GM12878 (cell line): ENCODE measurements at regions not wholly inside any gene's neighbourhood (a gene's known extent, or its start where the extent isn't known, plus 50 kb on each side); places are given as distances from the start of the nearest gene placed in this dataset.

Source experiments
- CHD2 ChIP-seq: IDR thresholded peaks from 2 replicates; pipeline ENCODE4 v1.6.1; 2011; ENCODE audit warnings: low read depth, low read length, improper control_type of control experiment, borderline replicate concordance
- CTCF ChIP-seq, 3 experiments: IDR thresholded peaks in 2 of 3; conservative IDR thresholded peaks in 1 of 3; 2 replicates each; pipeline ENCODE4 v1.5.1; 2011; ENCODE audit warnings: low read depth in 3 of 3, low read length in 3 of 3, mild to moderate bottlenecking in 3 of 3, control low read depth in 2 of 3, moderate library complexity in 2 of 3, inconsistent platforms in 1 of 3, mixed read lengths in 1 of 3; ENCODE audit not compliant: control insufficient read depth in 2 of 3, insufficient read depth in 1 of 3; ENCODE audit errors: extremely low read depth in 1 of 3
- GABPA ChIP-seq: IDR thresholded peaks from 2 replicates; pipeline ENCODE4 v1.6.1; 2014; ENCODE audit warnings: antibody characterized with exemption, low read depth, mild to moderate bottlenecking, inconsistent platforms
- IRF4 ChIP-seq: IDR thresholded peaks from 2 replicates; pipeline ENCODE4 v1.6.1; 2011; ENCODE audit warnings: low read depth, low read length
- JUNB ChIP-seq: IDR thresholded peaks from 2 replicates; pipeline ENCODE4 v1.6.1; 2016; ENCODE audit warnings: antibody characterized with exemption, mild to moderate bottlenecking
- JUND ChIP-seq: IDR thresholded peaks from 2 replicates; pipeline ENCODE4 v1.6.1; 2012; ENCODE audit warnings: low read depth, mild to moderate bottlenecking, low read length, improper control_type of control experiment, moderate library complexity
- MAX ChIP-seq: IDR thresholded peaks from 2 replicates; pipeline ENCODE4 v1.6.1; 2012; ENCODE audit warnings: low read depth, low read length, improper control_type of control experiment
- NR2F1 ChIP-seq: fragments of 450-650 bp; conservative IDR thresholded peaks from 2 replicates; pipeline ENCODE4 v1.6.1; 2017; ENCODE audit warnings: mild to moderate bottlenecking
- POLR2A ChIP-seq: IDR thresholded peaks from 2 replicates; pipeline ENCODE4 v1.6.1; 2011; ENCODE audit warnings: low read depth, mild to moderate bottlenecking, low read length
- POLR2AphosphoS5 ChIP-seq: IDR thresholded peaks from 2 replicates; pipeline ENCODE4 v1.6.1; 2011; ENCODE audit warnings: mild to moderate bottlenecking, low read length, inconsistent platforms
- RELA ChIP-seq: fragments of 450-650 bp; IDR thresholded peaks from 2 replicates; pipeline ENCODE4 v1.8.0; 2014; ENCODE audit warnings: borderline replicate concordance; ENCODE audit not compliant: partially characterized antibody
- SREBF1 ChIP-seq: IDR thresholded peaks from 2 replicates; pipeline ENCODE4 v1.6.1; 2012; ENCODE audit warnings: mild to moderate bottlenecking, low read length
- SRF ChIP-seq, 2 experiments: IDR thresholded peaks; 2 replicates each; pipeline ENCODE4 v1.6.1; 2011; ENCODE audit warnings: low read depth in 2 of 2, low read length in 2 of 2, mild to moderate bottlenecking in 1 of 2, moderate library complexity in 1 of 2

- TF ChIP-seq IRF4 = no peak
- TF ChIP-seq CTCF (IDR thresholded peaks at IDR 0.05 in 2 of 3, conservative IDR thresholded peaks at IDR 0.05 in 1 of 3; ENCODE audit: control insufficient read depth in 2 of 3, extremely low read depth in 1 of 3, insufficient read depth in 1 of 3, low read depth in 3 of 3, low read length in 3 of 3) = no peak
- TF ChIP-seq POLR2A = no peak
- TF ChIP-seq CHD2 = no peak
- TF ChIP-seq SRF (IDR thresholded peaks at IDR 0.05; ENCODE audit: low read depth in 2 of 2, low read length in 2 of 2) = no peak
- TF ChIP-seq NR2F1 = no peak
- TF ChIP-seq GABPA = no peak
- no peak for TF ChIP-seq SREBF1
- no peak for TF ChIP-seq RELA
- no peak for TF ChIP-seq POLR2AphosphoS5
- no peak for TF ChIP-seq JUND
- TF ChIP-seq MAX = no peak
- no peak for TF ChIP-seq JUNB
Measured at GRCh38 chr17:36808180-36808661, 129.1 kb upstream of the LHX1 start.
